Natural killer cell treated with Interleukin-12 subunit alpha and Interleukin-12 subunit beta and Interleukin-15 and Interleukin-18, amount 100 ng/mL, for 72 hours (primary cell): ENCODE measurements at regions not wholly inside any gene's neighbourhood (a gene's known extent, or its start where the extent isn't known, plus 50 kb on each side); places are given as distances from the start of the nearest gene placed in this dataset.
A peak's percentile ranks its signal among the peaks of the same experiment; 100 is the strongest.

Experiments
- ATAC-seq, 2 donors: fragments of 150-1000 bp; cut with Tn5 transposase in 1 of 2; sonication (Bioruptor Pico), chemical (Tn5 transposase) in 1 of 2; 2 replicates each; pipeline ENCODE4 v1.10.0; 2021
- DNase-seq: peaks from one replicate; pipeline ENCODE4 v3.0.0; 2022; ENCODE audit warnings: low spot score
- H3K27ac Mint-ChIP-seq, 2 donors: 1 replicate in 1 of 2; 2 replicates in 1 of 2; pipeline ENCODE4 v1.8.0; 2022; ENCODE audit warnings: mixed read lengths in 2 of 2, mild to moderate bottlenecking in 1 of 2, moderate library complexity in 1 of 2
- H3K27me3 Mint-ChIP-seq, 2 donors: 1 replicate in 1 of 2; 2 replicates in 1 of 2; pipeline ENCODE4 v1.8.0; 2022; ENCODE audit warnings: mixed read lengths in 2 of 2
- H3K36me3 Mint-ChIP-seq: one replicate; pipeline ENCODE4 v1.8.0; 2022; ENCODE audit warnings: mixed read lengths
- H3K4me1 Mint-ChIP-seq, 2 donors: 1 replicate in 1 of 2; 2 replicates in 1 of 2; pipeline ENCODE4 v1.8.0; 2022; ENCODE audit warnings: low read depth in 2 of 2, mixed read lengths in 2 of 2, mild to moderate bottlenecking in 1 of 2
- H3K4me3 Mint-ChIP-seq: one replicate; pipeline ENCODE4 v1.8.0; 2022; ENCODE audit warnings: mixed read lengths
- H3K9me3 Mint-ChIP-seq: 2 replicates; pipeline ENCODE4 v1.8.0; 2022; ENCODE audit warnings: mixed read lengths

- Mint-ChIP-seq H3K4me1 (peaks cover 0 to 3% of the 10 kb centered on the region in 2 donors), H3K27ac (no peak overlapping the region), H3K9me3 (no peaks in the 10 kb centered on the region), H3K36me3 (no peaks in the 10 kb centered on the region), H3K4me3 (no peak overlapping the region), H3K27me3 (no peaks in the 10 kb centered on the region)
- DNase-seq: no peak
- peak in 1 of 2 donors; percentile 36 for ATAC-seq
Measured at GRCh38 chr4:115292320-115293092, 179.1 kb upstream of the NDST4 start.

GRCh38 chr4:115287426-115287825 lies 174.0 kb upstream of the NDST4 start:
- Mint-ChIP-seq H3K4me1 (peaks cover 0 to 3% of the 10 kb centered on the region in 2 donors), H3K27ac (no peak overlapping the region)

GRCh38 chr4:115279330-115279729 lies 165.9 kb upstream of the NDST4 start:
- H3K36me3 Mint-ChIP-seq: no peaks in the 10 kb centered on the region
- no peaks in the 10 kb centered on the region for H3K27me3 Mint-ChIP-seq
- ATAC-seq (peak in 1 of 2 donors; percentile 11), DNase-seq (no peak)
- no peak overlapping the region for H3K4me3 Mint-ChIP-seq
- peaks cover 9% of the 10 kb centered on the region in 2 donors for H3K4me1 Mint-ChIP-seq
- H3K27ac Mint-ChIP-seq: no peak overlapping the region
- H3K9me3 Mint-ChIP-seq: no peaks in the 10 kb centered on the region

More at GRCh38 chr4:115287426-115287825, 174.0 kb upstream of the NDST4 start:
- DNase-seq (no peak), ATAC-seq (no peak)
- Mint-ChIP-seq H3K4me3 (no peak overlapping the region), H3K36me3 (no peaks in the 10 kb centered on the region), H3K27me3 (no peaks in the 10 kb centered on the region), H3K9me3 (no peaks in the 10 kb centered on the region)

- Mint-ChIP-seq H3K36me3 (peaks cover 2% of the 10 kb centered on the region), H3K27me3 (no peaks in the 10 kb centered on the region), H3K4me3 (no peak overlapping the region), H3K9me3 (no peaks in the 10 kb centered on the region), H3K4me1 (peaks cover 11 to 13% of the 10 kb centered on the region in 2 donors), H3K27ac (no peak overlapping the region)
- ATAC-seq (no peak), DNase-seq (no peak)
Measured at GRCh38 chr4:115278830-115279229, 165.4 kb upstream of the NDST4 start.

- DNase-seq (no peak), ATAC-seq (no peak)
- Mint-ChIP-seq H3K27me3 (no peaks in the 10 kb centered on the region), H3K4me3 (no peak overlapping the region), H3K27ac (no peak overlapping the region), H3K4me1 (peaks cover 26 to 31% of the 10 kb centered on the region in 2 donors), H3K36me3 (peaks cover 5% of the 10 kb centered on the region), H3K9me3 (peaks cover 4% of the 10 kb centered on the region)
Measured at GRCh38 chr4:115275615-115276014, 162.2 kb upstream of the NDST4 start.

- Mint-ChIP-seq H3K27ac (no peak overlapping the region), H3K36me3 (peaks cover 5% of the 10 kb centered on the region), H3K9me3 (peaks cover 7% of the 10 kb centered on the region), H3K4me1 (peaks cover 29 to 31% of the 10 kb centered on the region in 2 donors), H3K27me3 (no peaks in the 10 kb centered on the region), H3K4me3 (peak overlapping the region; percentile 31)
- ATAC-seq (peak; percentile 63 to 75), DNase-seq (no peak)
Measured at GRCh38 chr4:115274545-115274944, 161.1 kb upstream of the NDST4 start.

GRCh38 chr4:115272594-115272993 lies 159.2 kb upstream of the NDST4 start:
- ATAC-seq (peak; percentile 34 to 60), DNase-seq (no peak)
- peaks cover 7% of the 10 kb centered on the region for H3K9me3 Mint-ChIP-seq
- peaks cover 5% of the 10 kb centered on the region for H3K36me3 Mint-ChIP-seq
- peak overlapping the region; percentile 56 to 68 for H3K27ac Mint-ChIP-seq
- H3K4me1 Mint-ChIP-seq: peaks cover 29 to 31% of the 10 kb centered on the region in 2 donors
- H3K27me3 Mint-ChIP-seq: no peaks in the 10 kb centered on the region
- peak overlapping the region; percentile 35 for H3K4me3 Mint-ChIP-seq

GRCh38 chr4:115272185-115272584 lies 158.8 kb upstream of the NDST4 start:
- ATAC-seq (peak; percentile 93 to 95), DNase-seq (no peak)
- peak overlapping the region in 1 of 2 donors; percentile 57 for H3K27ac Mint-ChIP-seq
- H3K27me3 Mint-ChIP-seq: no peaks in the 10 kb centered on the region
- H3K36me3 Mint-ChIP-seq: peaks cover 5% of the 10 kb centered on the region
- H3K4me3 Mint-ChIP-seq: peak overlapping the region; percentile 52
- H3K9me3 Mint-ChIP-seq: peaks cover 7% of the 10 kb centered on the region
- peaks cover 27 to 31% of the 10 kb centered on the region in 2 donors for H3K4me1 Mint-ChIP-seq

GRCh38 chr4:115260195-115260594 lies 146.8 kb upstream of the NDST4 start:
- no peak overlapping the region for H3K4me3 Mint-ChIP-seq
- H3K27me3 Mint-ChIP-seq: no peaks in the 10 kb centered on the region
- no peaks in the 10 kb centered on the region for H3K36me3 Mint-ChIP-seq

GRCh38 chr4:115259642-115260041 lies 146.2 kb upstream of the NDST4 start:
- no peaks in the 10 kb centered on the region for H3K4me1 Mint-ChIP-seq
- H3K9me3 Mint-ChIP-seq: no peaks in the 10 kb centered on the region
- H3K27me3 Mint-ChIP-seq: no peaks in the 10 kb centered on the region
- ATAC-seq (no peak), DNase-seq (no peak)
- H3K4me3 Mint-ChIP-seq: no peak overlapping the region
- no peak overlapping the region for H3K27ac Mint-ChIP-seq
- no peaks in the 10 kb centered on the region for H3K36me3 Mint-ChIP-seq

More at GRCh38 chr4:115260195-115260594, 146.8 kb upstream of the NDST4 start:
- ATAC-seq (no peak), DNase-seq (no peak)
- Mint-ChIP-seq H3K27ac (no peak overlapping the region), H3K4me1 (no peaks in the 10 kb centered on the region), H3K9me3 (no peaks in the 10 kb centered on the region)

GRCh38 chr4:115249808-115250207 lies 136.4 kb upstream of the NDST4 start:
- Mint-ChIP-seq H3K27ac (no peak overlapping the region), H3K4me3 (no peak overlapping the region), H3K36me3 (no peaks in the 10 kb centered on the region), H3K4me1 (no peaks in the 10 kb centered on the region), H3K9me3 (no peaks in the 10 kb centered on the region), H3K27me3 (no peaks in the 10 kb centered on the region)
- DNase-seq (no peak), ATAC-seq (no peak)

GRCh38 chr4:115234405-115235093 lies 121.1 kb upstream of the NDST4 start:
- ATAC-seq: no peak

GRCh38 chr4:115233600-115233999 lies 120.2 kb upstream of the NDST4 start:
- H3K36me3 Mint-ChIP-seq: no peaks in the 10 kb centered on the region
- H3K27me3 Mint-ChIP-seq: no peaks in the 10 kb centered on the region
- ATAC-seq: no peak
- H3K4me3 Mint-ChIP-seq: no peak overlapping the region
- H3K27ac Mint-ChIP-seq: no peak overlapping the region
- peaks cover 0 to 16% of the 10 kb centered on the region in 2 donors for H3K4me1 Mint-ChIP-seq
- no peak for DNase-seq
- H3K9me3 Mint-ChIP-seq: no peaks in the 10 kb centered on the region

More at GRCh38 chr4:115234405-115235093, 121.1 kb upstream of the NDST4 start:
- H3K4me1 Mint-ChIP-seq: peaks cover 0 to 12% of the 10 kb centered on the region in 2 donors
- DNase-seq: no peak
- H3K4me3 Mint-ChIP-seq: no peak overlapping the region
- H3K36me3 Mint-ChIP-seq: no peaks in the 10 kb centered on the region
- no peaks in the 10 kb centered on the region for H3K27me3 Mint-ChIP-seq
- no peaks in the 10 kb centered on the region for H3K9me3 Mint-ChIP-seq
- no peak overlapping the region for H3K27ac Mint-ChIP-seq

- Mint-ChIP-seq H3K9me3 (no peaks in the 10 kb centered on the region), H3K4me1 (peaks cover 0 to 15% of the 10 kb centered on the region in 2 donors), H3K36me3 (no peaks in the 10 kb centered on the region), H3K27me3 (no peaks in the 10 kb centered on the region), H3K27ac (no peak overlapping the region), H3K4me3 (no peak overlapping the region)
- DNase-seq (no peak), ATAC-seq (no peak)
Measured at GRCh38 chr4:115229873-115230272, 116.5 kb upstream of the NDST4 start.
